Loucy (cell line): ENCODE measurements at regions not wholly inside any gene's neighbourhood (a gene's known extent, or its start where the extent isn't known, plus 50 kb on each side); places are given as distances from the start of the nearest gene placed in this dataset.

Experiments used
- H2AFZ ChIP-seq: fragments of 200-600 bp; sonication (generic); 2 replicates; pipeline ENCODE4 v1.6.0; 2016; ENCODE audit warnings: antibody characterized with exemption, mild to moderate bottlenecking, low read length, moderate library complexity
- H3F3A ChIP-seq: fragments of 200-600 bp; 2 replicates; pipeline ENCODE4 v1.6.0; 2016; ENCODE audit warnings: antibody characterized with exemption, low read depth, mild to moderate bottlenecking
- H3K27me3 ChIP-seq: fragments of 200-600 bp; sonication (generic); 2 replicates; pipeline ENCODE4 v1.6.1; 2014; ENCODE audit warnings: low read length, mild to moderate bottlenecking; ENCODE audit not compliant: insufficient read depth, poor library complexity, severe bottlenecking
- H3K36me3 ChIP-seq: fragments of 200-600 bp; sonication (generic); 2 replicates; pipeline ENCODE4 v1.6.1; 2016; ENCODE audit warnings: low read length; ENCODE audit not compliant: insufficient read depth
- H3K4me1 ChIP-seq: fragments of 200-600 bp; sonication (generic); 2 replicates; pipeline ENCODE4 v1.5.1; 2014; ENCODE audit warnings: low read length, mild to moderate bottlenecking; ENCODE audit not compliant: insufficient read depth, poor library complexity, severe bottlenecking
- H3K4me2 ChIP-seq: fragments of 200-600 bp; sonication (generic); 2 replicates; pipeline ENCODE4 v1.6.0; 2014; ENCODE audit warnings: antibody characterized with exemption, low read length, low read depth, mild to moderate bottlenecking; ENCODE audit not compliant: poor library complexity, severe bottlenecking
- H3K4me3 ChIP-seq: fragments of 200-600 bp; sonication (generic); 2 replicates; pipeline ENCODE4 v1.5.1; 2014; ENCODE audit warnings: low read length, mild to moderate bottlenecking, mixed read lengths; ENCODE audit not compliant: poor library complexity, severe bottlenecking
- H3K79me2 ChIP-seq: fragments of 200-600 bp; sonication (generic); 2 replicates; pipeline ENCODE4 v1.6.1; 2014; ENCODE audit warnings: low read length; ENCODE audit not compliant: insufficient read depth
- H3K9ac ChIP-seq: fragments of 200-600 bp; sonication (generic); 2 replicates; pipeline ENCODE4 v1.6.0; 2014; ENCODE audit warnings: mild to moderate bottlenecking, low read depth, low read length, moderate library complexity; ENCODE audit not compliant: poor library complexity, severe bottlenecking
- H3K9me2 ChIP-seq: fragments of 200-600 bp; sonication (generic); replicated peaks from 2 replicates; pipeline ENCODE4 v1.6.1; 2016; ENCODE audit warnings: low read depth, low read length, mixed read lengths
- H3K9me3 ChIP-seq: fragments of 200-600 bp; sonication (generic); 2 replicates; pipeline ENCODE4 v1.6.1; 2014; ENCODE audit warnings: mild to moderate bottlenecking, antibody characterized with exemption, low read length, low read depth; ENCODE audit not compliant: insufficient read depth
- H4K20me1 ChIP-seq: fragments of 200-600 bp; sonication (generic); 2 replicates; pipeline ENCODE4 v1.6.0; 2014; ENCODE audit warnings: antibody characterized with exemption, low read length, mild to moderate bottlenecking; ENCODE audit not compliant: insufficient read depth, poor library complexity, severe bottlenecking
- CTCF ChIP-seq: fragments of 200-600 bp; sonication (generic); conservative IDR thresholded peaks from 2 replicates; pipeline ENCODE4 v1.5.1; 2014; ENCODE audit warnings: mild to moderate bottlenecking, antibody characterized with exemption, low read length
- EZH2phosphoT487 ChIP-seq: fragments of 200-600 bp; IDR thresholded peaks from 2 replicates; pipeline ENCODE4 v1.6.1; 2018; ENCODE audit warnings: antibody characterized with exemption, mild to moderate bottlenecking, moderate library complexity, borderline replicate concordance

GRCh38 chr11:81907996-81908395 lies 825.7 kb downstream of the FAM181B start:
- no peaks in the 10 kb centered on the region for H3K9me2 ChIP-seq
- H4K20me1 ChIP-seq, result no peaks in the 10 kb centered on the region
- no peaks in the 10 kb centered on the region for H3K36me3 ChIP-seq
- H3K27me3 ChIP-seq, result no peaks in the 10 kb centered on the region
- no peak overlapping the region for H3K4me3 ChIP-seq
- no peaks in the 10 kb centered on the region for H3K79me2 ChIP-seq
- H3K9me3 ChIP-seq, result no peaks in the 10 kb centered on the region
- H3K4me1 ChIP-seq, result no peaks in the 10 kb centered on the region
- no peak overlapping the region for H3K9ac ChIP-seq
- H2AFZ ChIP-seq, result no peak overlapping the region
- H3K4me2 ChIP-seq, result no peak overlapping the region
- TF ChIP-seq CTCF (no peak), EZH2phosphoT487 (no peak)
- no peaks in the 10 kb centered on the region for H3F3A ChIP-seq

DNA sequence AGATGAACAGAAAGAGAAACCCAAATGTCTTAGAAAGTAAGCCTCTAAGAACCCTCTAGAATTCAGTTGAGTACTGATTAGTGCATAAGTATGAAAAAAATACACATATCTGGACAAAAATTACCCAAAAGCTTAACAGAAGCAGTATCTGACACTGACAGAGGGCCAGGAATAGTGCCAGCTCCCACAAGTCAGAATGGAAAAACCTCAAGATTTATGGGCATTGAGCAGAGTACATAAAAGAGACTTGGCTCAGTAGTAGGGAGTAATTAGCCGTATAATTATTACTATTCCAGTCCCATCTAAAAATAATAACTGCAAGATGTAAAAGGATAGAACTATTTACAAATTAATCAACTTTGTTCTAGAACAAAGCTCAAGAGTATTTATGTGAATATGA lies 834.5 kb downstream of the FAM181B start:
- Histone ChIP-seq H3K79me2 (no peaks in the 10 kb centered on the region), H3K9me3 (no peaks in the 10 kb centered on the region), H3K27me3 (no peaks in the 10 kb centered on the region), H3K9ac (no peak overlapping the region), H4K20me1 (no peaks in the 10 kb centered on the region), H3K4me1 (no peaks in the 10 kb centered on the region), H3K4me3 (no peak overlapping the region), H3K36me3 (no peaks in the 10 kb centered on the region), H2AFZ (no peak overlapping the region), H3F3A (no peaks in the 10 kb centered on the region), H3K4me2 (no peak overlapping the region), H3K9me2 (no peaks in the 10 kb centered on the region)
- TF ChIP-seq EZH2phosphoT487 (no peak), CTCF (no peak)

GRCh38 chr11:81897639-81898038 lies 836.0 kb downstream of the FAM181B start:
- H3K9me2 ChIP-seq, result no peaks in the 10 kb centered on the region
- H3K79me2 ChIP-seq, result no peaks in the 10 kb centered on the region
- no peaks in the 10 kb centered on the region for H3K36me3 ChIP-seq
- no peaks in the 10 kb centered on the region for H4K20me1 ChIP-seq
- H3K9ac ChIP-seq, result no peak overlapping the region
- no peaks in the 10 kb centered on the region for H3K4me1 ChIP-seq
- no peaks in the 10 kb centered on the region for H3F3A ChIP-seq
- no peak for TF ChIP-seq CTCF
- no peak for TF ChIP-seq EZH2phosphoT487
- H3K27me3 ChIP-seq, result no peaks in the 10 kb centered on the region
- H3K4me3 ChIP-seq, result no peak overlapping the region
- no peaks in the 10 kb centered on the region for H3K9me3 ChIP-seq
- no peak overlapping the region for H2AFZ ChIP-seq
- no peak overlapping the region for H3K4me2 ChIP-seq
